ENCODE measurements at regions not wholly inside any gene's neighbourhood (a gene's known extent, or its start where the extent isn't known, plus 50 kb on each side); places are given as distances from the start of the nearest gene placed in this dataset.

- TF ChIP-seq POLR2A (IDR thresholded peaks at IDR 0.05) (no peak), CTCF (IDR thresholded peaks at IDR 0.05) (no peak)
Observed at GRCh38 chr5:167766957-167767356, 524.5 kb upstream of the WWC1 start.
